ENCODE measurements at regions not wholly inside any gene's neighbourhood (a gene's known extent, or its start where the extent isn't known, plus 50 kb on each side); places are given as distances from the start of the nearest gene placed in this dataset.
"Not testable (repeated sequence)": the region's sequence is repeated elsewhere in the genome, so short reads cannot be mapped to it uniquely, and the experiment has no call there.

DNA sequence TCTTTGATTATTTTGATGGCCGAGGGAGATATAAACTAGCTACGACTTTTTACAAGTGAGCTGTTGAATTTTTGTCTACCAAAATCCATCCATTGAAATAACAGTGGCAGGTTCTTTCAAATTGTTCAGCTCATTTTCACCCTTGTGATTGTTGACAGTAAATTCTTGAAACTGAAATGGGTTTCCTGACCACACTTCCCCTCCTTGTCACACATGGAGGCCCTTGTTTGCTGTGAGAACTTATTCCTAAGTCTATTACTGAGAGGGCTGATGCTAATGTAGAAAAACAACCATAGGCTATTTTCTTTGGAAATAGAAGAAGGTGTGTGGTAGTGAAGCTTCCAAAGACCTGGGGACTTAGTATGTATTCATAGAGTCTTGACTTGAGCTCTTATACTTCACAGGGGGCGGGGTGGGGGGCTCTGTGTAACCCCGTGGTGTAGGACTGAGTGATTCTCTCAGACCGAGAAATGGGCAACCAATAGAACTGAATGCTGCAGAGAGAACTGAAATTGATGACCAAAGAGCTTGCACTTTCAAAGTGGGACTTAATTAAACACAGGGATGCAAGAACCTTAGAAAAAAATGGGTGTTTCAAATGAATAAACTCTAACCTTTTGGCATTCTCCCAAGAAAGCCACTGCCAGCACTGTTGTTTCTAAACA is 718.9 kb downstream of the CCSER2 start:
- no peak for ATAC-seq
- Mint-ChIP-seq H3K9me3 (peaks cover 2% of the 10 kb centered on the region), H3K4me3 (no peak overlapping the region), H3K27ac (no peak overlapping the region), H3K4me1 (no peaks in the 10 kb centered on the region), H3K27me3 (no peaks in the 10 kb centered on the region), H3K36me3 (no peaks in the 10 kb centered on the region)

- no peaks in the 10 kb centered on the region for H3K27me3 Mint-ChIP-seq
Observed at GRCh38 chr10:85047979-85048378, 719.6 kb downstream of the CCSER2 start.

DNA sequence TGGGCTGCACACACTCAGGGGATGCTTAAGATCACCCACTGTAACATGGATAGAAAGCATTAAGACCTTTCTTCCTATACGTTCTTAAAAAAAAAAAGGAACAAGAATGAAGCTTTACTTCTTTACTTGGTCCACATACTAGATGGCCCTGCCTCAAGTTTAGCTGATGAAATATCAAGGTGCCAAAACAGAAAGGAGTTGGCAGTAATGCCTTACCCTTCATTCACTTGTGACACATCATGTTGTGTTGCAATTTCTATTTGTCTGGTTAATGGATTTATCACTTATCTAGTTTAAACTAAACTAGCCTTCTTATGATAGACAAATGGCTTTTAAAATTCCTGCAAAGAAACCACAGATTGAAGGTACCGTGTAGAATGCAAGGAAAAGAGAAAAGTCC is 720.3 kb downstream of the CCSER2 start:
- H3K27ac Mint-ChIP-seq: no peak overlapping the region
- ATAC-seq: no peak

More at GRCh38 chr10:85047979-85048378, 719.6 kb downstream of the CCSER2 start:
- Mint-ChIP-seq H3K27ac (no peak overlapping the region), H3K9me3 (peaks cover 2% of the 10 kb centered on the region), H3K36me3 (no peaks in the 10 kb centered on the region), H3K4me3 (no peak overlapping the region), H3K4me1 (no peaks in the 10 kb centered on the region)
- ATAC-seq: no peak

GRCh38 chr10:85060944-85061343 is 732.6 kb downstream of the CCSER2 start:
- H3K4me3 Mint-ChIP-seq: no peak overlapping the region
- peaks cover 20% of the 10 kb centered on the region for H3K9me3 Mint-ChIP-seq
- H3K27ac Mint-ChIP-seq: no peak overlapping the region
- no peaks in the 10 kb centered on the region for H3K4me1 Mint-ChIP-seq
- ATAC-seq: no peak
- H3K36me3 Mint-ChIP-seq: no peaks in the 10 kb centered on the region
- H3K27me3 Mint-ChIP-seq: no peaks in the 10 kb centered on the region

More for the DNA sequence above, 720.3 kb downstream of the CCSER2 start:
- no peak overlapping the region for H3K4me3 Mint-ChIP-seq
- H3K4me1 Mint-ChIP-seq: no peaks in the 10 kb centered on the region
- H3K36me3 Mint-ChIP-seq: no peaks in the 10 kb centered on the region
- no peaks in the 10 kb centered on the region for H3K27me3 Mint-ChIP-seq
- no peaks in the 10 kb centered on the region for H3K9me3 Mint-ChIP-seq

DNA sequence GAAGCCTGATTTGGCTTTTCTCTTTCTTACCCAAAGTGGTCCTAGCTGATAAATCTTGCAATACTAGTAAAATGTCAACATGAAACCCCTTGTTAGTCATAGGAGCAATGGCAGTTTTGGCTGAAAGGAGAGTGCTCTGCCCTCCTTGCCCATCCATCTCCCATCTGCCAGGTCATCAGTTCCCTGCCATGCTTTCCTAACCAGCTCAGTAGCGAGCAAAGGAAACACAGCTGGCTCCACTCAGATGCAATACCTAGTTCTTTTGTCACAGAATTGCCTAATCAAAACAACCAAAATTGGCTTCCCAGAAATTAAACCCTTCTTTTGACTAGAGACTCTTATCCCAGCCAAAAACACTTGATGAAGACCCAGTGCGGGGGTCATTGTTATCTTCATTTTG is 733.0 kb downstream of the CCSER2 start:
- Mint-ChIP-seq H3K4me3 (no peak overlapping the region), H3K27me3 (no peaks in the 10 kb centered on the region), H3K9me3 (peaks cover 17% of the 10 kb centered on the region), H3K27ac (no peak overlapping the region), H3K4me1 (no peaks in the 10 kb centered on the region), H3K36me3 (no peaks in the 10 kb centered on the region)
- ATAC-seq: no peak

- Mint-ChIP-seq H3K27ac (no peak overlapping the region), H3K4me1 (no peaks in the 10 kb centered on the region), H3K27me3 (no peaks in the 10 kb centered on the region), H3K36me3 (no peaks in the 10 kb centered on the region), H3K9me3 (peaks cover 12% of the 10 kb centered on the region), H3K4me3 (no peak overlapping the region)
- ATAC-seq: no peak
Observed at GRCh38 chr10:85067955-85068354, 739.6 kb downstream of the CCSER2 start.

DNA sequence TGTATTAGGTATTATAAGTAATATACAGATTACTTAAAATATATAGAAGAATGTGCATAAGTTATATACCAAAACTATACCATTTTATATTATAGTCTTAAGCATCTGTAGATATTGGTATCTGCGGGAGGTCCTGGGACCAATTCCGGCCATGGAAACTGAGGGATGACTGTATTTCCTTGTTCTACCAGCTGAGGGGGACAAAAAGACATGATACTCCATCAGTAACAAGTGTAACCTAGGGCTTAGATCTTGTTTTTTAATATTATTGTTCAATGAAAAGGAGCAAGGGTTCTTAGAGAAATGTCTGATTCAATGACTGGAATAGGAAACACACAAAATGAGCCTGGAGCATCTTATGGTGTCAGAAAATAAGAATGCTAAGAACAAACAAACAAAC is 752.5 kb downstream of the CCSER2 start:
- Mint-ChIP-seq H3K36me3 (no peaks in the 10 kb centered on the region), H3K27me3 (no peaks in the 10 kb centered on the region), H3K4me1 (no peaks in the 10 kb centered on the region), H3K27ac (no peak overlapping the region), H3K9me3 (no peaks in the 10 kb centered on the region), H3K4me3 (no peak overlapping the region)
- no peak for ATAC-seq

DNA sequence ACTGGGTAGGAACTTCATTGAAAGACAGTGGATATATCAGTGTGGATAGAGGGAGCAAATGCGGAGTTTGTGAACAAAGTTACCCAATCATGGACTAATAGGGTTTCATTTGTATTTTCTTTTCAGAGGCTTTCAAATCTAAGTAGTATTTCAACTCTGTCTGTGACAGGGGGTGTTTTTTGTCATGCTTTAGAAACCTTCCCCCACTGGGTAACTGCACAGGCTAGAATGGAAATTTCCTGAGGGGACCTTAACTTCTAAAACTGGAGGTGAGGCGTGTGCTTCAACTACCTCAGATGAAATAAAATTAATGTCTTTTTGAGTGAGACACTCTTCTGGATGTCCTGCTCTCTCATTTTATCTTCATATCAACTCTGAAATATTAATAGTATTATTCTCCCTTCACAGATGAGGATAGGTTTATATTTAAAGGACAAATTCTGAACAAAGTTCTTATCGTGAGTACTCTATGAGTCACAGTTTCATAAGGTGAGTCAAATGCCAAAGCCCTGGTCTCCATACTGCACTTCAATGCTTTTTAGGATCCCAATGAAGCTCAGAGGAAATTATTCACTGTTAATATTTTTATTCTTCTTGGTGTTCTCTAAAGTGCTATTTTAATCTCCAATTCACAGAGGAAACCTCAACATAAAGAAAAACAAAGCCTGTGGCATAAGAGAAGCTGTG is 770.6 kb downstream of the CCSER2 start:
- no peak for ATAC-seq
- Mint-ChIP-seq H3K4me1 (no peaks in the 10 kb centered on the region), H3K27me3 (no peaks in the 10 kb centered on the region), H3K4me3 (no peak overlapping the region), H3K36me3 (no peaks in the 10 kb centered on the region), H3K27ac (no peak overlapping the region), H3K9me3 (no peaks in the 10 kb centered on the region)

GRCh38 chr10:85100495-85100894 is 772.1 kb downstream of the CCSER2 start:
- no peak for ATAC-seq
- H3K4me3 Mint-ChIP-seq: no peak overlapping the region
- no peak overlapping the region for H3K27ac Mint-ChIP-seq
- H3K9me3 Mint-ChIP-seq: no peaks in the 10 kb centered on the region
- H3K4me1 Mint-ChIP-seq: no peaks in the 10 kb centered on the region
- no peaks in the 10 kb centered on the region for H3K36me3 Mint-ChIP-seq
- no peaks in the 10 kb centered on the region for H3K27me3 Mint-ChIP-seq

DNA sequence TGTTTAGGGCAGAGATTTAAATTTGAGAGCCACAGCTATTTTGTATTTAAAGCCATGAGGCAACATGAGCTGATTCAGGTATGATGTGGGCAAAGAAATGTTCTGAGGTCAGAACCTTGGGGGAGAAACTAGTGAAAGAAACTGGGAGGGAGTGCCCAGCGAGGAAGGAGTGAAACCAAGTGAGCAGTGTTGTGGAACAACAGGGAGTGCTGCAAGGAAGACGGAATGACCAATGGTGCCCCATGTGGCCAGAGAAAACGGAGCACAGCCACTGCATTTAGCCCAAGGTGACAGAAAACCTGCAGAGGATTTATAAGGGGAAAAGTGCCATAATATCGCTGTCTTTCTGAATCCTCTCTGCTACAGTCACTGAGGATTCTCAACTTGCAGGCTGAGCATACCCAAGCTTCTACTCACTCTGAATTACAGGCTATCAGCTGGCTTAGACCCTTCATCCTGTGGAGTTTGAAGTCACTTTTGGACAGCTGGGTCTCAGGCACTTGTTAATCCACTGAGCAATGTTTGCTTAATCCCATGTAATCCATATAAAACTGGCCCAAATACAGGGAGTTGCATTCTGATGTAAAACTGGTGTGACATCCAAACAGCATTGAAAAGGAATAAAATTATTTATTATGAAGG is 777.3 kb downstream of the CCSER2 start:
- H3K36me3 Mint-ChIP-seq: no peaks in the 10 kb centered on the region
- no peak overlapping the region for H3K27ac Mint-ChIP-seq
- H3K4me3 Mint-ChIP-seq: no peak overlapping the region
- H3K27me3 Mint-ChIP-seq: no peaks in the 10 kb centered on the region
- H3K9me3 Mint-ChIP-seq: no peaks in the 10 kb centered on the region
- ATAC-seq: no peak
- H3K4me1 Mint-ChIP-seq: no peaks in the 10 kb centered on the region

GRCh38 chr10:85111271-85111670 is 782.9 kb downstream of the CCSER2 start:
- Mint-ChIP-seq H3K36me3 (no peaks in the 10 kb centered on the region), H3K27me3 (no peaks in the 10 kb centered on the region), H3K4me3 (no peak overlapping the region), H3K9me3 (no peaks in the 10 kb centered on the region), H3K4me1 (no peaks in the 10 kb centered on the region), H3K27ac (no peak overlapping the region)
- ATAC-seq: no peak

- no peaks in the 10 kb centered on the region for H3K27me3 Mint-ChIP-seq
Observed at GRCh38 chr10:85124603-85125051, 796.2 kb downstream of the CCSER2 start.

GRCh38 chr10:85137253-85137652 is 808.9 kb downstream of the CCSER2 start:
- Mint-ChIP-seq H3K27ac (no peak overlapping the region), H3K36me3 (no peaks in the 10 kb centered on the region), H3K27me3 (no peaks in the 10 kb centered on the region), H3K4me3 (no peak overlapping the region), H3K4me1 (no peaks in the 10 kb centered on the region), H3K9me3 (no peaks in the 10 kb centered on the region)
- ATAC-seq: no peak

More at GRCh38 chr10:85124603-85125051, 796.2 kb downstream of the CCSER2 start:
- ATAC-seq: no peak
- no peaks in the 10 kb centered on the region for H3K4me1 Mint-ChIP-seq
- H3K36me3 Mint-ChIP-seq: no peaks in the 10 kb centered on the region
- no peak overlapping the region for H3K4me3 Mint-ChIP-seq
- peaks cover 7% of the 10 kb centered on the region for H3K9me3 Mint-ChIP-seq
- H3K27ac Mint-ChIP-seq: no peak overlapping the region

DNA sequence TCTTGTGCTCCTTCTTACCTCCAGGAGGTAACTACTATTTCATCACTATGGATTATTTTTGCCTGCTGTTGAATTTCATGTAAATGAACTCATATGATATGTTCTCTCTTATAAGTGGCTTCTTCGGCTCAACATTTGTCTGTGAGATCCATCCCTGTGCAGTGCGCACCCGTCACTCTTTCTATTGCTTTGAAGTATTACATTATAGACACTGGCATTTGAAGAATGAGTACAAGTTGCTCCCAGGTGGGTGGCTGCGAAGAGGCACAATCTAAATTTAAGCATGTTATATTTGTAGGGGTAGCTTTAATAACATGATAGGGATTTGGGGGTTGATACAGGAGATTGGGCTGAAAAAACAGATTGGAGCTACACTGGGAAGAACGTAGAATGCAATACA is 809.7 kb downstream of the CCSER2 start:
- Mint-ChIP-seq H3K27me3 (no peaks in the 10 kb centered on the region), H3K4me3 (no peak overlapping the region), H3K27ac (no peak overlapping the region), H3K36me3 (no peaks in the 10 kb centered on the region), H3K4me1 (no peaks in the 10 kb centered on the region), H3K9me3 (no peaks in the 10 kb centered on the region)
- ATAC-seq: no peak

DNA sequence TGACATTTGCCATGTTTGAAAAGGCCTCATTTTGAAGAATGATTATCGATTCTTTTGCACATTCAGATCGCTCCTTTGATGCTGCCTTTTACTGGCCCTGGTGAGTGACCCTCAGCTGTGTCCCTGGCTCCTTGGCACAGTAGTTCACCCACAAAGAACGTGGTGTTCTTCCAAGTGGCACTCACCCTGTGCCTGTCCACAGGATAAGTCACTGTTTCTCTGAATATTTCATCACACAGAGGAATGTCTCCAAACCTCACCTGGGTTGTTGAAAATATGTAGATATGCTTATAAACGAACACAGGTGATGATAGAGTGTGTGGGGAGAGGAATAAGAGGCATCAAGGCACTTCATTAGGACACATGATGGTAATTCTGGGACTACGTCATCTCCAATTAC is 810.7 kb downstream of the CCSER2 start:
- Mint-ChIP-seq H3K9me3 (no peaks in the 10 kb centered on the region), H3K27ac (no peak overlapping the region), H3K4me3 (no peak overlapping the region), H3K4me1 (no peaks in the 10 kb centered on the region), H3K36me3 (no peaks in the 10 kb centered on the region), H3K27me3 (no peaks in the 10 kb centered on the region)
- ATAC-seq: no peak

DNA sequence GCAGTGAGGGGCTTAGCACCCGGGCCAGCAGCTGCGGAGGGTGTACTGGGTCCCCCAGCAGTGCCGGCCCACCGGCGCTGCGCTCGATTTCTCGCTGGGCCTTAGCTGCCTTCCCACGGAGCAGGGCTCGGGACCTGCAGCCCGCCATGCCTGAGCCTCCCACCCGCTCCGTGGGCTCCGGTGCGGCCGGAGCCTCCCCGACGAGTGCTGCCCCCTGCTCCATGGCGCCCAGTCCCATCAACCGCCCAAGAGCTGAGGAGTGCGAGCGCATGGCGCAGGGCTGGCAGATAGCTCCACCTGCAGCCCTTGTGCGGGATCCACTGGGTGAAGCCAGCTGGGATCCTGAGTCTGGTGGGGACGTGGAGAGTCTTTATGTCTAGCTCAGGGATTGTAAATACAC is 813.1 kb downstream of the CCSER2 start:
- H3K36me3 Mint-ChIP-seq, H3K27me3 Mint-ChIP-seq, H3K9me3 Mint-ChIP-seq: not testable (repeated sequence)

More for the DNA sequence above, 813.1 kb downstream of the CCSER2 start:
- not testable (repeated sequence) for H3K4me3 Mint-ChIP-seq, H3K4me1 Mint-ChIP-seq, ATAC-seq, H3K27ac Mint-ChIP-seq

Data from stimulated activated memory B cell treated with anti-CD40 and anti-IgM and Interleukin-4, amounts not matched to agents 10 μg/mL and 1 μg/mL and 100 μg/mL, for 72 hours (primary cell).